ENCODE measurements at regions not wholly inside any gene's neighbourhood (a gene's known extent, or its start where the extent isn't known, plus 50 kb on each side); places are given as distances from the start of the nearest gene placed in this dataset.

DNA sequence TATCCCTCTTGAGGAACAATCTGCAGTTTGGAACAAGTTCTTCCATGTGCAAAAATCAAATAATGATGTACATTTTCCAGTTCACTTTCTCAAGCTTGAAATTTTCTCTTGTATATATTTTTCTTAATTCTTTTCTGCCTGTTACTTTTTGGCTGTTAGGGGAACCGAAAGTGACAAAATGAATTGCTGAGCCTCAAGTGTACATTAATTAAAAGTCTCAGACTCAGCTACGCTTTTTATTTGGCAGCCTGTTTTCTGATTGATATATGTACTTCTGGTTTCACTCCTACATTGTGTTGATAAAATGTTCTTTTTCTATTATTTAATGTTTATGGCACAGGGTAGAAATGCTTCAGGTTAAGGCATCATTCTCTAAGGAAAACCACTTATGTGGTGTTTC lies 999.5 kb downstream of the PDHA2 start:
- no TSS peak for BruUV-seq (replicated peaks)
- Histone ChIP-seq H3K9me3 (ENCODE audit: control insufficient read depth, insufficient read depth, low read length) (no peaks in the 10 kb centered on the region), H4K91ac (ENCODE audit: insufficient read depth, low read depth, low read length) (no peak overlapping the region), H3K14ac (replicated peaks; ENCODE audit: low read depth, low read length) (no peak overlapping the region), H2AK9ac (replicated peaks; ENCODE audit: low read depth, low read length, poor library complexity) (no peak overlapping the region), H2BK5ac (ENCODE audit: low read depth, low read length, poor library complexity, severe bottlenecking) (no peak overlapping the region), H3K23ac (ENCODE audit: low read depth, low read length) (no peak overlapping the region), H4K8ac (ENCODE audit: low read depth in 2 of 2, low read length in 2 of 2) (no peak overlapping the region), H3K4me3 (ENCODE audit: insufficient read depth, low read depth, low read length) (no peak overlapping the region), H3K9me1 (ENCODE audit: insufficient read depth, low read length) (no peaks in the 10 kb centered on the region), H2BK120ac (ENCODE audit: low read depth, low read length) (no peak overlapping the region), H3K18ac (ENCODE audit: low read depth, low read length) (no peak overlapping the region), H3K56ac (ENCODE audit: extremely low read depth, insufficient read depth, low read length) (no peak overlapping the region), H4K5ac (ENCODE audit: low read depth, low read length) (no peak overlapping the region), H3K79me1 (ENCODE audit: low read depth in 1 of 2, low read length in 2 of 2) (no peaks in the 10 kb centered on the region), H2BK20ac (ENCODE audit: low read depth, low read length) (no peak overlapping the region), H3K4me2 (ENCODE audit: low read depth, low read length) (no peak overlapping the region), H2AFZ (replicated peaks; ENCODE audit: low read length, poor library complexity) (no peak overlapping the region), H3K4ac (ENCODE audit: low read depth, low read length) (no peak overlapping the region), H2AK5ac (ENCODE audit: low read depth, low read length) (no peak overlapping the region), H3K9ac (ENCODE audit: low read depth, low read length) (no peak overlapping the region), H3K27me3 (ENCODE audit: control insufficient read depth, insufficient read depth, low read length) (no peaks in the 10 kb centered on the region), H4K20me1 (ENCODE audit: insufficient read depth, low read length) (no peaks in the 10 kb centered on the region), H3K27ac (ENCODE audit: insufficient read depth, low read length) (no peak overlapping the region), H3K4me1 (ENCODE audit: control insufficient read depth, insufficient read depth, low read length) (no peaks in the 10 kb centered on the region), H2BK15ac (ENCODE audit: low read depth, low read length) (no peak overlapping the region), H3K36me3 (ENCODE audit: control insufficient read depth, insufficient read depth, low read length) (no peaks in the 10 kb centered on the region)
- in situ Hi-C loops (cut with MboI; ENCODE audit: low sequenced_read_pairs) (no loop called here), intact Hi-C loops (cut with micrococcal nuclease) (no loop called here), dilution Hi-C loops (cut with HindIII; ENCODE audit: low sequenced_read_pairs, unreplicated experiment) (no loop called here)
- TF ChIP-seq CHD1 (IDR thresholded peaks at IDR 0.05; ENCODE audit: low read depth, low read length) (no peak), MXI1 (IDR thresholded peaks at IDR 0.05; ENCODE audit: borderline replicate concordance, low read depth, low read length) (no peak), FOS (IDR thresholded peaks at IDR 0.05; ENCODE audit: low read depth, low read length) (no peak)
- WGBS, 2 experiments (ENCODE audit: extremely low coverage in 2 of 2, insufficient read length in 1 of 2) = no CpG with 5 or more reads among the region's 2 CpGs
- ChIA-PET CTCF (no interaction called here), POLR2A (ENCODE audit: unreplicated experiment) (no interaction called here)
- DNase-seq (no peak), ATAC-seq (ENCODE audit: low read depth) (no peak)
